Breast epithelium (tissue), 3 donors: ENCODE measurements at regions not wholly inside any gene's neighbourhood (a gene's known extent, or its start where the extent isn't known, plus 50 kb on each side); places are given as distances from the start of the nearest gene placed in this dataset.

Experiments
- POLR2AphosphoS5 ChIP-seq, 3 donors: sonication (generic); formaldehyde crosslinking; IDR thresholded peaks; one replicate each; pipeline ENCODE4 v1.6.1; 2017; ENCODE audit warnings: antibody characterized with exemption in 3 of 3
- TF ChIP-seq, protein P1 (sequence below), 3 donors: fragments of 450-650 bp; IDR thresholded peaks; one replicate each; pipeline ENCODE4 v1.5.1; 2016 to 2017; ENCODE audit warnings: antibody characterized with exemption in 3 of 3, mild to moderate bottlenecking in 3 of 3, moderate library complexity in 3 of 3

DNA sequence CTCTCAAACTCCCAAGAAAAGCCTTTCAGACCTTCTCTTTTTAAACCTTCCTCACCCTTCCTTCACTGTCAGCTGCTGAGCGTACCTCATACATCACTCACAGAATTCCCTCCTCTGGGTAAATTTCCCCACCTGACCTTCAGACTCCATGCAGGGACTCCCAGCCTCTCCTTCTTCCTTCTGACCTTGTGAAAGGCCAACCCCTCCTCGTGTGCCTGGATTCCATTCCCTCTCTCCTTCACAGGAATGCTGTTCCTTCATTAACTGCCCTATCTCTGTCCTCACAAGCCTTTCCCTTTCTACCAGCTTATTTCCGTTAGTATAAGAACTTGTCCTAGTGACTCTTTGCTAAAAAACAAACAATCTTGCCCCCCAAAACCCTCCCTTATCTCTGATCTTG lies 69.7 kb upstream of the MME start:
- no peak for TF ChIP-seq POLR2AphosphoS5 (IDR thresholded peaks at IDR 0.05)
- TF ChIP-seq, protein P1, sequence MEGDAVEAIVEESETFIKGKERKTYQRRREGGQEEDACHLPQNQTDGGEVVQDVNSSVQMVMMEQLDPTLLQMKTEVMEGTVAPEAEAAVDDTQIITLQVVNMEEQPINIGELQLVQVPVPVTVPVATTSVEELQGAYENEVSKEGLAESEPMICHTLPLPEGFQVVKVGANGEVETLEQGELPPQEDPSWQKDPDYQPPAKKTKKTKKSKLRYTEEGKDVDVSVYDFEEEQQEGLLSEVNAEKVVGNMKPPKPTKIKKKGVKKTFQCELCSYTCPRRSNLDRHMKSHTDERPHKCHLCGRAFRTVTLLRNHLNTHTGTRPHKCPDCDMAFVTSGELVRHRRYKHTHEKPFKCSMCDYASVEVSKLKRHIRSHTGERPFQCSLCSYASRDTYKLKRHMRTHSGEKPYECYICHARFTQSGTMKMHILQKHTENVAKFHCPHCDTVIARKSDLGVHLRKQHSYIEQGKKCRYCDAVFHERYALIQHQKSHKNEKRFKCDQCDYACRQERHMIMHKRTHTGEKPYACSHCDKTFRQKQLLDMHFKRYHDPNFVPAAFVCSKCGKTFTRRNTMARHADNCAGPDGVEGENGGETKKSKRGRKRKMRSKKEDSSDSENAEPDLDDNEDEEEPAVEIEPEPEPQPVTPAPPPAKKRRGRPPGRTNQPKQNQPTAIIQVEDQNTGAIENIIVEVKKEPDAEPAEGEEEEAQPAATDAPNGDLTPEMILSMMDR (IDR thresholded peaks at IDR 0.05), result no peak
